ENCODE measurements at regions not wholly inside any gene's neighbourhood (a gene's known extent, or its start where the extent isn't known, plus 50 kb on each side); places are given as distances from the start of the nearest gene placed in this dataset.

GRCh38 chr9:75644649-75645048 lies 245.8 kb upstream of the PCSK5 start:
- Histone ChIP-seq H3K9me2 (replicated peaks; ENCODE audit: low read depth, low read length) (no peaks in the 10 kb centered on the region), H3K79me2 (ENCODE audit: insufficient read depth, low read length) (no peaks in the 10 kb centered on the region), H3F3A (ENCODE audit: low read depth) (no peaks in the 10 kb centered on the region), H3K4me1 (ENCODE audit: insufficient read depth, low read length, poor library complexity, severe bottlenecking) (peaks cover 7% of the 10 kb centered on the region), H3K27me3 (ENCODE audit: insufficient read depth, low read length, poor library complexity, severe bottlenecking) (no peaks in the 10 kb centered on the region), H4K20me1 (ENCODE audit: insufficient read depth, low read length, poor library complexity, severe bottlenecking) (no peaks in the 10 kb centered on the region), H3K4me3 (ENCODE audit: low read length, poor library complexity, severe bottlenecking) (no peak overlapping the region), H3K4me2 (ENCODE audit: low read depth, low read length, poor library complexity, severe bottlenecking) (no peak overlapping the region), H3K9me3 (ENCODE audit: insufficient read depth, low read depth, low read length) (no peaks in the 10 kb centered on the region), H3K36me3 (ENCODE audit: insufficient read depth, low read length) (no peaks in the 10 kb centered on the region), H2AFZ (ENCODE audit: low read length) (no peak overlapping the region), H3K9ac (ENCODE audit: low read depth, low read length, poor library complexity, severe bottlenecking) (no peak overlapping the region)
- TF ChIP-seq CTCF (conservative IDR thresholded peaks at IDR 0.05; ENCODE audit: low read length) = no peak
- TF ChIP-seq EZH2phosphoT487 (IDR thresholded peaks at IDR 0.05; ENCODE audit: borderline replicate concordance) = no peak

GRCh38 chr9:75648034-75648433 lies 242.4 kb upstream of the PCSK5 start:
- Histone ChIP-seq H4K20me1 (ENCODE audit: insufficient read depth, low read length, poor library complexity, severe bottlenecking) (no peaks in the 10 kb centered on the region), H3K36me3 (ENCODE audit: insufficient read depth, low read length) (no peaks in the 10 kb centered on the region), H3K9ac (ENCODE audit: low read depth, low read length, poor library complexity, severe bottlenecking) (no peak overlapping the region), H3K27me3 (ENCODE audit: insufficient read depth, low read length, poor library complexity, severe bottlenecking) (no peaks in the 10 kb centered on the region), H3K4me3 (ENCODE audit: low read length, poor library complexity, severe bottlenecking) (no peak overlapping the region), H3K9me3 (ENCODE audit: insufficient read depth, low read depth, low read length) (no peaks in the 10 kb centered on the region), H3K4me2 (ENCODE audit: low read depth, low read length, poor library complexity, severe bottlenecking) (no peak overlapping the region), H3K79me2 (ENCODE audit: insufficient read depth, low read length) (no peaks in the 10 kb centered on the region), H3K9me2 (replicated peaks; ENCODE audit: low read depth, low read length) (no peaks in the 10 kb centered on the region), H3K4me1 (ENCODE audit: insufficient read depth, low read length, poor library complexity, severe bottlenecking) (no peaks in the 10 kb centered on the region), H2AFZ (ENCODE audit: low read length) (no peak overlapping the region), H3F3A (ENCODE audit: low read depth) (no peaks in the 10 kb centered on the region)
- TF ChIP-seq CTCF (conservative IDR thresholded peaks at IDR 0.05; ENCODE audit: low read length) (no peak), EZH2phosphoT487 (IDR thresholded peaks at IDR 0.05; ENCODE audit: borderline replicate concordance) (no peak)

- H3K4me1 ChIP-seq (ENCODE audit: insufficient read depth, low read length, poor library complexity, severe bottlenecking) = no peaks in the 10 kb centered on the region
- H4K20me1 ChIP-seq (ENCODE audit: insufficient read depth, low read length, poor library complexity, severe bottlenecking) = no peaks in the 10 kb centered on the region
- no peaks in the 10 kb centered on the region for H3K27me3 ChIP-seq (ENCODE audit: insufficient read depth, low read length, poor library complexity, severe bottlenecking)
- H3K9me2 ChIP-seq (replicated peaks; ENCODE audit: low read depth, low read length) = no peaks in the 10 kb centered on the region
- H3K4me3 ChIP-seq (ENCODE audit: low read length, poor library complexity, severe bottlenecking) = no peak overlapping the region
- H3K9me3 ChIP-seq (ENCODE audit: insufficient read depth, low read depth, low read length) = no peaks in the 10 kb centered on the region
- TF ChIP-seq CTCF (conservative IDR thresholded peaks at IDR 0.05; ENCODE audit: low read length) = no peak
- no peak for TF ChIP-seq EZH2phosphoT487 (IDR thresholded peaks at IDR 0.05; ENCODE audit: borderline replicate concordance)
- H2AFZ ChIP-seq (ENCODE audit: low read length) = no peak overlapping the region
- H3K79me2 ChIP-seq (ENCODE audit: insufficient read depth, low read length) = no peaks in the 10 kb centered on the region
- no peaks in the 10 kb centered on the region for H3F3A ChIP-seq (ENCODE audit: low read depth)
- H3K4me2 ChIP-seq (ENCODE audit: low read depth, low read length, poor library complexity, severe bottlenecking) = no peak overlapping the region
- H3K36me3 ChIP-seq (ENCODE audit: insufficient read depth, low read length) = no peaks in the 10 kb centered on the region
- H3K9ac ChIP-seq (ENCODE audit: low read depth, low read length, poor library complexity, severe bottlenecking) = no peak overlapping the region
Observed at GRCh38 chr9:75649060-75649459, 241.4 kb upstream of the PCSK5 start.

All from Loucy (cell line).